Natural killer cell treated with Interleukin-12 subunit alpha and Interleukin-12 subunit beta and Interleukin-15 and Interleukin-18, amount 100 ng/mL, for 72 hours (primary cell): ENCODE measurements at regions not wholly inside any gene's neighbourhood (a gene's known extent, or its start where the extent isn't known, plus 50 kb on each side); places are given as distances from the start of the nearest gene placed in this dataset.

ENCODE experiments used
- ATAC-seq, 2 donors: fragments of 150-1000 bp; cut with Tn5 transposase in 1 of 2; sonication (Bioruptor Pico), chemical (Tn5 transposase) in 1 of 2; 2 replicates each; pipeline ENCODE4 v1.10.0; 2021
- DNase-seq: peaks from one replicate; pipeline ENCODE4 v3.0.0; 2022; ENCODE audit warnings: low spot score
- H3K27ac Mint-ChIP-seq, 2 donors: 1 replicate in 1 of 2; 2 replicates in 1 of 2; pipeline ENCODE4 v1.8.0; 2022; ENCODE audit warnings: mixed read lengths in 2 of 2, mild to moderate bottlenecking in 1 of 2, moderate library complexity in 1 of 2
- H3K27me3 Mint-ChIP-seq, 2 donors: 1 replicate in 1 of 2; 2 replicates in 1 of 2; pipeline ENCODE4 v1.8.0; 2022; ENCODE audit warnings: mixed read lengths in 2 of 2
- H3K36me3 Mint-ChIP-seq: one replicate; pipeline ENCODE4 v1.8.0; 2022; ENCODE audit warnings: mixed read lengths
- H3K4me1 Mint-ChIP-seq, 2 donors: 1 replicate in 1 of 2; 2 replicates in 1 of 2; pipeline ENCODE4 v1.8.0; 2022; ENCODE audit warnings: low read depth in 2 of 2, mixed read lengths in 2 of 2, mild to moderate bottlenecking in 1 of 2
- H3K4me3 Mint-ChIP-seq: one replicate; pipeline ENCODE4 v1.8.0; 2022; ENCODE audit warnings: mixed read lengths
- H3K9me3 Mint-ChIP-seq: 2 replicates; pipeline ENCODE4 v1.8.0; 2022; ENCODE audit warnings: mixed read lengths

GRCh38 chr12:113667676-113668356, 196.1 kb upstream of the LHX5 start:
- Mint-ChIP-seq H3K27me3 (peaks cover 21 to 30% of the 10 kb centered on the region in 2 donors), H3K9me3 (no peaks in the 10 kb centered on the region), H3K4me3 (no peak overlapping the region), H3K4me1 (no peaks in the 10 kb centered on the region), H3K27ac (no peak overlapping the region), H3K36me3 (no peaks in the 10 kb centered on the region)
- ATAC-seq (no peak), DNase-seq (no peak)

DNA sequence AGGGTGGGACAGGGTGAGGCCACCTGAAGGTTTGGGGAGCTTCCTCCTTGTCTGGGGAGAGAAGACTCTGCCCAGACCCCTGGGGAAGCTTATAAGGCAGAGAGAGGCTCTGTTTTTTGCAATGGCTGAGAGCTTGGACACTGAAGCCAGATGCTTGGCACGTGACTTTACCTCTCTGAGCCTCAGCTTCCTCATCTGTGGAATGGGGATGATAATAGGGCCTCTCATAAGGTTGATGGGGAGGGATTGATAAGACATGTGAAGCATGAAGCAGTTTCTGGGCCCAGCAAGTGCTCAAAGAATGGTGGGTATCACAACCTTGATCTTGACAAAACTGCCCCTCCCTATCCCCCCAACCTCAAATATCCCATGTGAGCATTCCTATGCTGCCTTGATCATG, 195.4 kb upstream of the LHX5 start:
- Mint-ChIP-seq H3K4me1 (no peaks in the 10 kb centered on the region), H3K9me3 (no peaks in the 10 kb centered on the region), H3K27ac (no peak overlapping the region), H3K27me3 (peaks cover 21 to 30% of the 10 kb centered on the region in 2 donors), H3K4me3 (no peak overlapping the region), H3K36me3 (no peaks in the 10 kb centered on the region)
- no peak for DNase-seq
- no peak for ATAC-seq

DNA sequence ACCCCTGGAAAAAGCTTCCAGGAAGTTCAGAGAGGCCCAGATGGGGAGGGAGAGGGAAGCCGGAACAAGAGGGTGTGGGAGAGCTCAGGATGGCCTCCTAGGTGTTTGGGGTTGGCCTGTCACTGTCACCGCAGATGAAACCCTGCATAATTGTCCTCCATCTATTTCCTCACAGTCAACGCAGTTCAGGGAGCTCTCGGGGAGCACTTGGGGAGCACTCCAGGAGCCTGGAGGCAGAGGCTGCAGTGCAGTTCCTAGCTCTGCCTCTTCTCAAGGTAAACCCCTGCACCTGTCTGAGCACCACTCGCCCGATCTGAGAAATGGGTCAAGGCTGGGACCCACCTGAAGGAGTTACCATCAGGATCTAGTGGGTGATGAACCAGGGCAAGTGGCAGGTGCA, 194.6 kb upstream of the LHX5 start:
- ATAC-seq, result no peak
- Mint-ChIP-seq H3K9me3 (no peaks in the 10 kb centered on the region), H3K4me3 (no peak overlapping the region), H3K27me3 (peaks cover 15 to 24% of the 10 kb centered on the region in 2 donors), H3K4me1 (no peaks in the 10 kb centered on the region), H3K27ac (no peak overlapping the region), H3K36me3 (no peaks in the 10 kb centered on the region)
- no peak for DNase-seq

- no peak overlapping the region for H3K27ac Mint-ChIP-seq
- DNase-seq, result no peak
- no peaks in the 10 kb centered on the region for H3K4me1 Mint-ChIP-seq
- no peak overlapping the region for H3K4me3 Mint-ChIP-seq
- H3K36me3 Mint-ChIP-seq, result no peaks in the 10 kb centered on the region
- no peak for ATAC-seq
- peaks cover 8 to 22% of the 10 kb centered on the region in 2 donors for H3K27me3 Mint-ChIP-seq
- H3K9me3 Mint-ChIP-seq, result no peaks in the 10 kb centered on the region
Measured at GRCh38 chr12:113665457-113665856, 193.8 kb upstream of the LHX5 start.

- DNase-seq (no peak), ATAC-seq (no peak)
- Mint-ChIP-seq H3K27ac (no peak overlapping the region), H3K27me3 (peaks cover 0 to 16% of the 10 kb centered on the region in 2 donors), H3K4me3 (no peak overlapping the region), H3K36me3 (no peaks in the 10 kb centered on the region), H3K9me3 (no peaks in the 10 kb centered on the region), H3K4me1 (no peaks in the 10 kb centered on the region)
Measured at GRCh38 chr12:113664224-113664681, 192.6 kb upstream of the LHX5 start.

DNA sequence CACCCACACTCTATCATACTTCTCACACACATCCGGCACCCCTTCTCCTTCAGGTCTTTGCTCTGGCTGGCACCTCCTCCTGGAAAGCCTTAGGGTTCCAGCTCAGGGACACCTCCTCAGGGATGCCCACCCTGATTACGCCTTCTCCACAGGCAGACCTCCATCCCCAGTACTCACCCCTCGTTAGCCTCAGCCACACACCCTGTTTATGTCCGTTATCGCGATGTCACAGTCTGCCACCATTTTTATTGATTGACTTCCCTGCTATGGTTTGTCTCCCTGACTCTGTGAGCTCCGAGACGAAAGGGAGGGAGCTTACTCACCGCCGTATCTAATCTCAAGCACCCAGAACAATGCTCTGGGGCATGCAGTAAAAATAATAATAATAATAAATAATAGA, 191.7 kb upstream of the LHX5 start:
- Mint-ChIP-seq H3K36me3 (no peaks in the 10 kb centered on the region), H3K9me3 (no peaks in the 10 kb centered on the region), H3K27me3 (peaks cover 0 to 16% of the 10 kb centered on the region in 2 donors), H3K4me3 (no peak overlapping the region), H3K4me1 (no peaks in the 10 kb centered on the region), H3K27ac (no peak overlapping the region)
- ATAC-seq (no peak), DNase-seq (no peak)

GRCh38 chr12:113660936-113661335, 189.3 kb upstream of the LHX5 start:
- Mint-ChIP-seq H3K27me3 (peaks cover 0 to 15% of the 10 kb centered on the region in 2 donors), H3K4me3 (no peak overlapping the region), H3K27ac (no peak overlapping the region), H3K9me3 (peaks cover 2% of the 10 kb centered on the region), H3K36me3 (no peaks in the 10 kb centered on the region), H3K4me1 (no peaks in the 10 kb centered on the region)
- no peak for DNase-seq
- no peak for ATAC-seq

GRCh38 chr12:113659416-113659815, 187.7 kb upstream of the LHX5 start:
- Mint-ChIP-seq H3K4me1 (no peaks in the 10 kb centered on the region), H3K27me3 (peaks cover 0 to 11% of the 10 kb centered on the region in 2 donors), H3K9me3 (peaks cover 2% of the 10 kb centered on the region), H3K27ac (no peak overlapping the region), H3K36me3 (no peaks in the 10 kb centered on the region), H3K4me3 (no peak overlapping the region)
- no peak for ATAC-seq
- DNase-seq, result no peak

GRCh38 chr12:113659015-113659414, 187.3 kb upstream of the LHX5 start:
- Mint-ChIP-seq H3K27ac (no peak overlapping the region), H3K27me3 (peaks cover 0 to 11% of the 10 kb centered on the region in 2 donors), H3K36me3 (no peaks in the 10 kb centered on the region), H3K4me1 (no peaks in the 10 kb centered on the region), H3K4me3 (no peak overlapping the region), H3K9me3 (peaks cover 2% of the 10 kb centered on the region)
- ATAC-seq (no peak), DNase-seq (no peak)

GRCh38 chr12:113658006-113658655, 186.5 kb upstream of the LHX5 start:
- ATAC-seq, result no peak

DNA sequence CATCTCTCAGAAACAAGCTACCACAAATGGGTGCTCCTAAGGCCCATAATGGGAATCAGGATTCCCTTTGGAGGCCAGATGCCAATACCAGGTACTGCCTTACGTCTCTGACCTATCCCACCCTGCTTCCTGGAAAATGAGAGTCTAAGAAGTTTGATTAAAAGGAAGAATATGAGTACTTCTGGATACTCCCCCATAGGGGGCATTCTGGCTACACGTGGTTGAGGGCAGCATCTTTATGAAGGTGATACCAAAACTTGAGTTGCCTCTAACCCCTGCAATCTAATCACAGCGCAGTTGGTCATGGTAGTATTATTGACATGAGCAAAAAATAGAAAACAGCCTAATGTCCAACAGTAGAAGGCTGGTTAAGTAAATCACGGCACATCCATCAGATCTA, 184.2 kb upstream of the LHX5 start:
- H3K4me1 Mint-ChIP-seq, result no peaks in the 10 kb centered on the region

More at GRCh38 chr12:113658006-113658655, 186.5 kb upstream of the LHX5 start:
- H3K4me1 Mint-ChIP-seq, result no peaks in the 10 kb centered on the region
- no peak for DNase-seq
- peaks cover 2% of the 10 kb centered on the region for H3K9me3 Mint-ChIP-seq
- peaks cover 0 to 15% of the 10 kb centered on the region in 2 donors for H3K27me3 Mint-ChIP-seq
- H3K4me3 Mint-ChIP-seq, result no peak overlapping the region
- H3K36me3 Mint-ChIP-seq, result no peaks in the 10 kb centered on the region
- no peak overlapping the region for H3K27ac Mint-ChIP-seq

DNA sequence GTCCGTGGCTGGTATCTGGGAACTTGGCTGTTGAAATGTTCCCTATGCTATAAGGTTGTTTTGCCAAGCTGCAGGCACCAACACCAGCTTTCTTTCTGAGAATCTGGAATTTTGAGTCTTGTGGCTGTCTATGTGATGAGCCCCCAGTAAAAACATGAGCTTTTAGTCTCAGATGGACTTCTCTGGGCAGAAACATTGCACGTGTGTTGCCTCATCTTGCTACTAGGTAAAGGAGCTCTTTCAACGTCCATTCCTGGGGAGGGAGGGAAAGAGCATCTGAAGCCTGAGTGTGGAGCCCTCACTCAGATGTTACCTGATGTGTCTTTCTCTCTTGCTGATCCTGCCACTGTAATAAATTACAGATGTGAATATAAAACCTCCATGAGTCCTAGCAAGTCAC, 183.8 kb upstream of the LHX5 start:
- DNase-seq (no peak), ATAC-seq (no peak)
- Mint-ChIP-seq H3K9me3 (peaks cover 2% of the 10 kb centered on the region), H3K36me3 (no peaks in the 10 kb centered on the region), H3K27ac (no peak overlapping the region), H3K4me3 (no peak overlapping the region), H3K4me1 (no peaks in the 10 kb centered on the region), H3K27me3 (peaks cover 7 to 13% of the 10 kb centered on the region in 2 donors)

More for the DNA sequence above, 184.2 kb upstream of the LHX5 start:
- DNase-seq (no peak), ATAC-seq (no peak)
- Mint-ChIP-seq H3K27ac (no peak overlapping the region), H3K27me3 (peaks cover 3 to 14% of the 10 kb centered on the region in 2 donors), H3K4me3 (no peak overlapping the region), H3K9me3 (peaks cover 2% of the 10 kb centered on the region), H3K36me3 (no peaks in the 10 kb centered on the region)

- H3K4me1 Mint-ChIP-seq, result no peaks in the 10 kb centered on the region
- no peak overlapping the region for H3K27ac Mint-ChIP-seq
- H3K36me3 Mint-ChIP-seq, result no peaks in the 10 kb centered on the region
- peaks cover 2% of the 10 kb centered on the region for H3K9me3 Mint-ChIP-seq
- H3K4me3 Mint-ChIP-seq, result no peak overlapping the region
- no peak for DNase-seq
- ATAC-seq, result no peak
- H3K27me3 Mint-ChIP-seq, result peaks cover 19 to 22% of the 10 kb centered on the region in 2 donors
Measured at GRCh38 chr12:113651662-113652061, 180.0 kb upstream of the LHX5 start.

DNA sequence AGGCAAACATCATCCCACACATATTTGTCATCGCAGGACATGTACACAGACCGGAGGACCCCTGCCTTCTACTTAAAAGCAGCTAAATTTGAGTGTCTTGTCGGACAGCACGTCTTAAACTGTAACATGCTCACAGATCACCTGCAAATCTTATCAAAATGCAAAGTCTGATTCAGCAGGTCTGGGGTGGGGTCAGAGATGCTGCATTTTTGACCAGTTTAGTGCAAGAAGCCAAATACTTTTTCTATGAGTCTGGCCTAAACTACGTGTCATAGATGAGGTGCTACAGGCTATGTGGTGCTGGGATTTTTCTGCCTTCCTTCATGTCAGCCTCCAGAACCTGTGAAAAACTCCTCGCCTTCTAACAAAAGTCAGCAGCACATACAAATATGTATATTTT, 178.8 kb upstream of the LHX5 start:
- no peak for ATAC-seq
- no peaks in the 10 kb centered on the region for H3K36me3 Mint-ChIP-seq
- H3K9me3 Mint-ChIP-seq, result no peaks in the 10 kb centered on the region
- no peak overlapping the region for H3K4me3 Mint-ChIP-seq
- H3K27me3 Mint-ChIP-seq, result peaks cover 15 to 24% of the 10 kb centered on the region in 2 donors
- DNase-seq, result no peak
- no peaks in the 10 kb centered on the region for H3K4me1 Mint-ChIP-seq
- H3K27ac Mint-ChIP-seq, result no peak overlapping the region
